ENCODE measurements at regions not wholly inside any gene's neighbourhood (a gene's known extent, or its start where the extent isn't known, plus 50 kb on each side); places are given as distances from the start of the nearest gene placed in this dataset.

- intact Hi-C loops (cut with DNase I; ENCODE audit: low total_unique reads) = no loop called here
- no peak for TF ChIP-seq CTCF (IDR thresholded peaks at IDR 0.05)
- TF ChIP-seq POLR2A (IDR thresholded peaks at IDR 0.05) = no peak
- no peak for TF ChIP-seq POLR2AphosphoS5 (IDR thresholded peaks at IDR 0.05)
- no peaks in the 10 kb centered on the region for H3K4me1 ChIP-seq
- H3K4me3 ChIP-seq = no peak overlapping the region
- no peak for DNase-seq (ENCODE audit: low spot score in 2 of 2)
- H3K36me3 ChIP-seq = no peaks in the 10 kb centered on the region
- H3K27me3 ChIP-seq = peaks cover 0 to 35% of the 10 kb centered on the region in 2 donors
- H3K27ac ChIP-seq = no peak overlapping the region
- H3K9me3 ChIP-seq = no peaks in the 10 kb centered on the region
These were observed 397.6 kb upstream of the IRX1 start for GRCh38 chr5:3198074-3198449.

DNA sequence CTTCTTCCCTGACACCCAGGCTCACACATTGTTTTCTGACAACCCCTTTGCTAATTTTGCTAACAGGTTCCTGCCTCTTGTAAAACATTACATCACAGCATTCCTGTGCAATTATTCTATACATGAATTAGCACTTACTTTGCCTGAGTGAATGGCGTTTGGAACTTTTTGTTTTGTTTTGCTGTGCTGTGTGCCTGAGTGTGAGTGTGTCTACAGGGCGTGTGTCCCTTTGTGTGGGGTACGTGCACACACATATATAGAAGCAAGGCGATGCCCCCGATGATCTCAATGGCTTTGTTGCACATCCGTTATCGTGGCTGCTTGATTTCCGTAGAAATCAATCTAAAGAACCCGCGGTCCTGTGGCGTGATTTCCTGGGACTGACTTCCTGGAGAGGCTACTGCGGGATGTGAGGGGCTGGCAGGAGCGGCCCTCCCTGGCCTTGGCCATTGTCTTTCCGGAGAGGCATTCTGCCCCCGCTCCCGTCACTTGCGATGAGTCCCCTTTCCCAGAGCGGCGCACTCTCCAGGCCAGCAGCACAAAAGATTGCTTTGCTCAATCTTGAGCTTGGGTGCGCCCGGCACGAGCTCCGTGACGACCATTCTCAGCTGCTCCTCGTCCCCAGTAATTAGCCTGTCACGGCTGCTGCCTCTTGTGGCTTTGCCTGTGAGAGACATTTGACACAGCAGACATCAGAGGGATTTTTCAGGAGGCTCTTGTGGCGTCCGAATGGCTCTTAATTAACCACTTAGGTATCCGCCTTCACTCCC is 398.1 kb upstream of the IRX1 start:
- Histone ChIP-seq H3K27ac (no peak overlapping the region), H3K4me1 (no peaks in the 10 kb centered on the region), H3K4me3 (no peak overlapping the region), H3K36me3 (no peaks in the 10 kb centered on the region), H3K27me3 (peaks cover 0 to 35% of the 10 kb centered on the region in 2 donors), H3K9me3 (no peaks in the 10 kb centered on the region)
- no peak for TF ChIP-seq POLR2AphosphoS5 (IDR thresholded peaks at IDR 0.05)
- no peak for TF ChIP-seq POLR2A (IDR thresholded peaks at IDR 0.05)
- TF ChIP-seq CTCF (IDR thresholded peaks at IDR 0.05) = no peak
- no peak for DNase-seq (ENCODE audit: low spot score in 2 of 2)
- intact Hi-C loops (cut with DNase I; ENCODE audit: low total_unique reads) = no loop called here

DNA sequence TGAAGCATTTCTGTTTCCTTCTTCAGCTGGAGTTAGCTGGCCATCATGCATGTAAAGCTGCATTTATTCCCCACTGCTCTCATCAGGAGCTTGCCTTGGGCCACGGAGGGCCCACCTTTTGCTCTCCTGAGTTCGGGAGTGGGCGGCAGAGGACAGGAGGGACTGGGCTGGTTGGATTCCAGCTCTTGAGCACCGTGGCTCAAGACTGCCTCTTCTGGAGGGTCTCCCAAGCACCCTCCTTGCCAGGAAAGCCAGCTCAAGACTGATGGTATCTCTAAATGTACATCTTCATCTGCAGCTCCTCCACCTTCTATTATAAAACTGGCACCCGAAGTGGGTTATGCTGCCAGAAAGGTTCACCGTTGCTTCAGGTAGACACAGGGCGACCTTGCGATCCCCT is 399.6 kb upstream of the IRX1 start:
- no peaks in the 10 kb centered on the region for H3K4me1 ChIP-seq
- no peak for DNase-seq (ENCODE audit: low spot score in 2 of 2)
- H3K27ac ChIP-seq = no peak overlapping the region
- peaks cover 0 to 34% of the 10 kb centered on the region in 2 donors for H3K27me3 ChIP-seq
- H3K9me3 ChIP-seq = no peaks in the 10 kb centered on the region
- TF ChIP-seq POLR2A (IDR thresholded peaks at IDR 0.05) = no peak
- no peak for TF ChIP-seq POLR2AphosphoS5 (IDR thresholded peaks at IDR 0.05)
- TF ChIP-seq CTCF (IDR thresholded peaks at IDR 0.05) = no peak
- no peaks in the 10 kb centered on the region for H3K36me3 ChIP-seq
- H3K4me3 ChIP-seq = no peak overlapping the region
- intact Hi-C loops (cut with DNase I; ENCODE audit: low total_unique reads) = no loop called here

DNA sequence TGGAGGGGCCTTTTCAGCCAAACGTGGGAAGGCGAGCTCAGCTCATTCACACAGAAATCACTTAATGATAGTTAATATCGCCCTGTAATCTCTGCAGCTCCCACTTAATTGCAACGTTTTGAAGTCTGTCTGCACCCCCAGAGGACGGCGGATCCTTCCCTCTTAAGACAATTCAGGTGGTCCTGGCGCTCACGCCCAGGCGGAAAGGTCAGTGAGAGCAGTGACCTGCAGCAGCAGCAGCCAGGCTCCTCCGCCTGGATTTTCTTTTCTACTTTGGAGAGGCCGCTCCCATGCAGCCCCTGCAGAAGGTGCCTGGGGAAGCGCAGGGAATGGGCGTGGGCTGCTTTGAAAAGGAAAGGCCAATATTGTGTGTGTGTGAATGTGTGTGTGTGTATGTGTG is 400.9 kb upstream of the IRX1 start:
- Histone ChIP-seq H3K36me3 (no peaks in the 10 kb centered on the region), H3K9me3 (no peaks in the 10 kb centered on the region), H3K27ac (no peak overlapping the region), H3K27me3 (peaks cover 0 to 24% of the 10 kb centered on the region in 2 donors), H3K4me3 (no peak overlapping the region), H3K4me1 (no peaks in the 10 kb centered on the region)
- intact Hi-C loops (cut with DNase I; ENCODE audit: low total_unique reads) = no loop called here
- no peak for TF ChIP-seq CTCF (IDR thresholded peaks at IDR 0.05)
- TF ChIP-seq POLR2A (IDR thresholded peaks at IDR 0.05) = no peak
- TF ChIP-seq POLR2AphosphoS5 (IDR thresholded peaks at IDR 0.05) = no peak
- no peak for DNase-seq (ENCODE audit: low spot score in 2 of 2)

DNA sequence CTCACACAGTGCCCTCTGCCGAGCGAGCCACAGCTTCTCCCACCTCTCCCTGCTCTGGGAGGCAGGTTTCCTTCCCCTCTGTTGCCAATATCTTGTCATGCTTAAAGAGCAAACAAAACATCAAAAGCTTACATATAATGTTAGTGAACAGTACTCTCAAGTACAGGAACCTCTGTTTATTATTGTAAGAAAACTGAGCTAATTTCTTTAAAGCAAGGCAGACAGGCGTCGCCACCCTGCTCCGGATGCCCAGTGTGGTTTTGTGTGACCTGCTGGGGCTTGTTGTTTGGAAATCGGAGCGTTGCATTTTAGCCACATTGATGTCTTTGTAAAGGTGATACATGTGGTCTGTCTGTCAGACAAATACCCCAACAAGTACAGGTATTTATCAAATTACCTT is 401.4 kb upstream of the IRX1 start:
- H3K9me3 ChIP-seq = no peaks in the 10 kb centered on the region
- no peak for DNase-seq (ENCODE audit: low spot score in 2 of 2)
- H3K4me3 ChIP-seq = no peak overlapping the region
- H3K36me3 ChIP-seq = no peaks in the 10 kb centered on the region
- H3K27ac ChIP-seq = no peak overlapping the region
- no peaks in the 10 kb centered on the region for H3K4me1 ChIP-seq
- intact Hi-C loops (cut with DNase I; ENCODE audit: low total_unique reads) = no loop called here
- H3K27me3 ChIP-seq = peaks cover 0 to 21% of the 10 kb centered on the region in 2 donors
- TF ChIP-seq POLR2A (IDR thresholded peaks at IDR 0.05) (no peak), POLR2AphosphoS5 (IDR thresholded peaks at IDR 0.05) (no peak), CTCF (IDR thresholded peaks at IDR 0.05) (no peak)

Measured in breast epithelium (tissue), 4 donors.